ENCODE measurements at regions not wholly inside any gene's neighbourhood (a gene's known extent, or its start where the extent isn't known, plus 50 kb on each side); places are given as distances from the start of the nearest gene placed in this dataset.

GRCh38 chr2:176418768-176419167, 149.5 kb downstream of the MTX2 start:
- no peak for TF ChIP-seq CTCF (IDR thresholded peaks at IDR 0.05 in 4 of 5, conservative IDR thresholded peaks at IDR 0.05 in 1 of 5)
- TF ChIP-seq POLR2A (IDR thresholded peaks at IDR 0.05), result no peak
